GM21529 (cell line): ENCODE measurements at regions not wholly inside any gene's neighbourhood (a gene's known extent, or its start where the extent isn't known, plus 50 kb on each side); places are given as distances from the start of the nearest gene placed in this dataset.
"Not testable (repeated sequence)": the region's sequence is repeated elsewhere in the genome, so short reads cannot be mapped to it uniquely, and the experiment has no call there.

Experiments
- ATAC-seq: cut with Tn5 transposase; IDR thresholded peaks from one replicate; pipeline ENCODE4 v1.9.1; 2021; ENCODE audit not compliant: unreplicated experiment

DNA sequence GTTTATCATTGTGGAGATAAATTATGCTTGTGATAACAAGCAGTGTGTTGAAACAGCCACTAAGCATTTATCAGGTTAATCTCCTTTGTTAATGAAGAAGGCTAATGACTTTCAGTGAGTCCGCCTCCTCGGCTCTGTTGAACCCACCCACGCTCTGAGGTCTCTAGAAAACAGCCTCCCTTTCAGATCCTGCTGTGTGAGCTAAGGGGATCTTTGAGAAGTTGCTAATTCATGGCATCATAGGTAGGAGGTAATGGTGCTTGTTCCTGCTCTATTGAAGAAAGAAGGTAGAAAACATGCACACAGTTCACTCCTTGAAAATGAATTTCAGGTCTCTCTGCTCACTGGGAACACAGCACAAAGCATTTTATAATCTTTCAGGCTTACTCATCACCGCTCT, 483.9 kb downstream of the AACS start:
- ATAC-seq: no peak

DNA sequence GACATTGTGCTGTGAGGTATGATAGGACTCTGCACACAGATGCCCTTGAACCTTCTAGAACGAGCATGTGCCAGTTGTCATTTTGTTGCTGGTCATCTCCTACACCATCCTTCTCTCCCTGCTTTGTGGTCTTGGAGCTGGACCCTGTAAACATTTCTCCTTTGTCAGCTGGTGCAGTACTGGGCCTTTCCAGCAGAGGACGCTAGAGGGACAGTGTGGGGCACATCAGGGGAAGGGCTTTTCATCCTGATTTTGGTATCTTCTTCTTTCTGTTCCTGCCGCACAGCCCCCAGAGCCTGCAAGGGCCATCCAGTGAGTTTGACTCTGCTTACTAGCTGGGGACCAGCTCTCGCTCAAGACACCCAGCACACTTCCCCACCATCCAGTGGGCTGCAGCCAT, 484.6 kb downstream of the AACS start:
- ATAC-seq: no peak

DNA sequence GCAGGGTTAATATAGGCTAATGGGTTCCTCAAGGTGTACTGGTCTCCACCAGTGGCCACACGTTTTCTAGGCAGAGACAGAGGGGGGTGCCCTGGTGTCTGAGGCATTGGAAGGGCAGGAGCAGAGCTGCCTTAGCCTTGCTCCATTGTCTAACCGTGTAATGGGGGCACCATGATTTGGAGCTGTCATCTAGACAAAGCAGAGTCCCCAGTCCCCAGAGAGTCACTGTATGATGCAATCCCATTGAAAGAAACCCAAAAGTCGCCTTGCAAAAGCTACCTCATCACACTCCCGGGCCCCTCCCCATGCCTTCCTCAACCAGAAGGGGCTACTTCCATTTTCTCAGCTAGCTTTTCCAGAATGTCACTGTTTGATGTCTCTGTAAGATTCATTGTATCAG, 487.1 kb downstream of the AACS start:
- no peak for ATAC-seq

DNA sequence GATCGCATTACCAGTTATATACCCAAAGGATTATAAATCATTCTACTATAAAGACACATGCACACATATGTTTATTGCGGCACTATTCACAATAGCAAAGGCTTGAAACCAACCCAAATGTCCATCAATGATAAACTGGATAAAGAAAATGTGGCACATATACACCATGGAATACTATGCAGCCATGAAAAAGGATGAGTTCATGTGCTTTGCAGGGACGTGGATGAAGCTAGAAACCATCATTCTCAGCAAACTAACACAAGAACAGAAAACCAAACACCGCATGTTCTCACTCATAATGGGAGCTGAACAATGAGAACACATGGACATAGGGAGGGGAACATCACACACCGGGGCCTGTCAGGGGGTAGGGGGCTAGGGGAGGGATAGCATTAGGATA, 495.8 kb downstream of the AACS start:
- ATAC-seq: not testable (repeated sequence)

DNA sequence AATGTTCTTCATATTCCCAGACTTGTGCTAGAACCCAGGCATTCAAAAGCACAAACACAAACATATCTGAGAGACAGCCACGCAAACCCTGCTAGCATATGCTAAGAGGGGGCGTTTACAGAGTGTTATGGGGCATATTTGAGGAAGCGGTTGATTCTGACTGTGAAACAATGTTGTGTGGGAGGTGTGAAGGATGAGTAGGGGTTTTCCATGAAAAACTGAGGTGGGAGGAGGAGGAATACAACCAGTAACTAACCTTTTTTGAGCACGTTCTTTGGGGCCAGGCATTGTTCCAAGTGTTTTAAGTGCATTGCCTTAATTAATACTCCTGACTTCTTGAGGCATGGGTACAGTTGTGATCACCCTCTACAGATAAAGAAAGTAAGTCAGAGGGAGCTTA, 499.5 kb downstream of the AACS start:
- ATAC-seq: no peak

DNA sequence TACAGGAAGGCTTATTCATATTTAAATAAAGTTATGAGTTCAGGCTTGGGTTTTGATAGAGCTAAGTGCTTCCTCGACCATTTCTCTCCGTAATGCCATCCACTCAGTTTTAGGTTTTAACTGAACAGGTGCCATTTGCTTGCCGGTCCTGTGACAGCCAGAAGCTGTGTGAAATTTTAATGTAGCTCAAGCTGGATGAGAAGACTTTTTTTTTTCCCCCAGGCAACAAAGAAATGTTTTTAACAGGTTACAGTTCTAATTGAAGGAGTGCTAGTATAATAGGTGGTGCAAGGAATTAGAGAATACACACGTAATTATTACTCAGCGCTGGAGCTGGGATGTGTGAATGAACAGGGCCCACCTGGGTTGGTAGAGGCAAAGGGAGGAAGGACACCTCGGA, 502.3 kb downstream of the AACS start:
- ATAC-seq: no peak

DNA sequence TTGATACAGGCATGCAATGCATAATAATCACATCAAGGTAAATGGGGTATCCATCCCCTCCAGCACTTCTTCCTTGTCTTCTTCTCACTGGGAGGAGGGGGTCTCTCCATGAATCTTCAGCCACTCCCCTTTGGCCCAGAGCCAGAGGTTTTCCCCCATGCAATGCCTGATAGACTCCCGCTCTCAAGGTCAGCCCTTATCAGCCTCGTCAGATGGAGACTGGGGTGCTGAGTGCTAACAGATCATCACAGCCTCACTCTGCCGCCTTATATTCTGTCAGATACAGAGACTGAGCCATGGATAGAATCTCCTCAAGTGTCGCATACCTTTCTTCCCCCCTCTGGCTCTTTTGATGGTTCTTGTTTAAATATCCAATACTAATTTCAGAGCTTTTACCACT, 503.1 kb downstream of the AACS start:
- no peak for ATAC-seq

DNA sequence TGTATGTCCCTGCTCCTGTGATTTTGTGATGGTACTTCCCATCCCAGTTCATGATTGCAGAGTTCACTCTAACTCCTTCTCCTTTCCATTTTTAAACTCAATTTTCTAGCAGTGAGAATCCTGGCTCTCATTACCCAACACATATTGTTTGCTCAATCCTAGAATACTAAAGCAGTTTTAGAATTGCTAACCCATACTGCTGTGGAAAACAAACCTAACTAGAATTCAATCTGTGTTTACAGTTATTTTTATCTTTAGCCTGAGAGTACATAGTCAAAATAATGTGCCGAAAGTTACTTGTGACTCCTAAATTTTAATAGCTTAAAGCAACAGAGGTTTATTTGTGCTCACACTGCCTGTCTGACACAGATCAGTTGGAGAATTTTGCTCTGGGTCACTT, 508.0 kb downstream of the AACS start:
- no peak for ATAC-seq

DNA sequence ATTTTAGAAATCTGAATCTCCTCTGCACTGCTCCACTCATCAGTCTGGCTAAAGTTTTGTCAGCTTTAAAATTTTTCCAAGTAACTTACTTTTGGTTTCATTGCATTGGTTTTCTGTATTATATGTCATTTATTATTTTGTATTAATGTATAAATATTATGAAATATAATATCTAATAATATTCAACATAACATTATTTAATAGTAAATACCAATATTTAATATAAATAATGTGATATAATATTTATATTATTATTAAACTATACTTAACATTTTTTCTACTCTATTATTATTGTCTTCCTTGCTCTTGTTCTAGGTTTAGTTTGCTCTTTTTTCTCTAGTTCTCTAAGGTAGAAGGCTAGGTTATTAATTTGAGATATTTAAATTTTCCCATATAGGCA, 512.1 kb downstream of the AACS start:
- ATAC-seq: no peak

DNA sequence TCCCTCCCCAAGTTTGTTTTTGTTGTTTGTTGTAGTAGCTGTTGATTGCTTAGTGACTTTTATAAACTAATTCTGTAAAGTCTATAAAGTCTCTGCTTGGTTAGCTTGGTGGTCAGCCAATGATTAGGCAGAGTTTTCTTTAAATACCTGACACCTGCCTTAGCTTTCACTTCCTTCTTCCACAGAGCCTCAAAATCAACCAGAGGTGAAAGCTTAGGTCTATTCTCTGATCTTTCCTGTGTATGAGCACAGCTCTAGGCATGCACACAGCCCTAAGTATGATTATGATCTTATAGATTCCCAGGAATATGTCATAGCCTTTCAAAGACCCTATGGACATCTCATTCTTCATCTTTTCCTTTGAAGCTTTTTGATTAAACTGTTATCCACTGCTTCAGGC, 514.7 kb downstream of the AACS start:
- no peak for ATAC-seq

DNA sequence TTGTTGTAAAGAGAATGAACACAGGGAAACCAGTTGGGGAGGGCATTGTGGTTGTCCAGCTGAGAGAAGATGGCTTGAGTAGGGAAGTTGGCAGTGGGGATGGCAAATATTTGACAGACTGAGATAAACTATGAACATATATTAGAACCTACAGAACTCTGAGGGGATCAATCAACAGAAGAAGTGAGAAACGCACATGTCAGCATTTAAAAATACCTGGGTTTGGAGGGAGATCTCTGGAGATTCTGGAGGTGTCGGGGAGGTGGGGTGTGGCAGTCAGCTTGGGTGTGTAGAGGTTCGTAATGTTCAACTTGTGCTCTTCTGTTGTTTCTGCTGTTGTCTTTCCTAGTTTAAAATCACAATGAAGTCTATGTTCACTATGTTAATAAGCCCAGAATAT, 517.8 kb downstream of the AACS start:
- ATAC-seq: no peak

DNA sequence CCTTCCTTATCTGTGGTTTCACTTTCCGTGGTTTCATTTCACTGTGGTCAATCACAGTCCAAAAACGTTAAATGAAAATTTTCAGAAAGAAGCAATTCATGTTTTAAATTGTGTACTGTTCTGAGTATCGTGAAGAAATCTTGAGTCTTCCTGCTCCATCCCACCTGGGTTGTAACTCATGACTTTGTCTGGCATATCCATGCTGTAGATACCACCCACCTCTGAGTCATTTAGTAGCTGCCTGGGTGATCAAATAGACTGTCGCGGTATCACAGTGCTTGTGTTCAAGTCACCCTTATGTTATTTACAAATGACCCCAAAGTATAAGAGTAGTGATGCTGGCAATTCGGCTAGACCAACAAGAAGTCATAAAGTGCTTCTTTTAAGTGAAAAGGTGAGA, 521.2 kb downstream of the AACS start:
- no peak for ATAC-seq

DNA sequence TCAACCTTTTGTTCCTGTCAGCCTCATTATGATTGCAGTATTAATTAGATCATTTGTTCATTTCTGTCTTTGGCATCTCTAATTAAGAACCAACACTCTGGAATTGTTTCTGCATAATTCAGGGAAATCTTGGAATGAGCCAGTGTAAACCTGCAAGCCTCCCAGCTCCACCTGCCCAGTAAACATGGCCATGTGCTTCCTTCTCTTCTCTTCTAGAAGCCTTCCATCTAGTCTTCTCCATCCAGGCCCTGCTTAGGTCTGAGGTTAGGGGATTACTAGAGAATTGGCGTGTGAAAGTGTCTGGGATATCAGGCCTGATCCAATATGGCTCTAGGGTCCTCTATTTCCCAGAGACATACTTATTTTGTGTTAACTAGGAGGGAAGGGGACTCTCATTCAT, 528.0 kb downstream of the AACS start:
- ATAC-seq: no peak

DNA sequence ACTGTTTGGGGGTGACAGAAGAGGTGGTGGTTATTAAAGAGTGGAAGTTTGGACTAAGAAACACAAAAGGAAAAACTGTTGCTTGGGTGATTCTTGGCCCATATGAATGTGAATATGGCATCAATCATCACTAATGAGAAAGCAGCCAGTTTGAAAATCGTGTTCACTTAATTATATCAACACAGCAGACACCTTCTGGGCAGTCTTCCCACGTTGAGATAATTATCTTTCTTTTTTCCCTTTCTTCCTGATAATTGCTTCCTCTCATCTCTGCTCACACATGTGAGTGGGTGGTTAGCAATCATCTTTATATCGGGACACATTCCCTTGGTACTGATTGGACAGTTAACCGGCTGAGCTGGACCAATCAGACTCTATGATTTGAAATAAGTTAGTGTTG, 539.7 kb downstream of the AACS start:
- ATAC-seq: no peak

DNA sequence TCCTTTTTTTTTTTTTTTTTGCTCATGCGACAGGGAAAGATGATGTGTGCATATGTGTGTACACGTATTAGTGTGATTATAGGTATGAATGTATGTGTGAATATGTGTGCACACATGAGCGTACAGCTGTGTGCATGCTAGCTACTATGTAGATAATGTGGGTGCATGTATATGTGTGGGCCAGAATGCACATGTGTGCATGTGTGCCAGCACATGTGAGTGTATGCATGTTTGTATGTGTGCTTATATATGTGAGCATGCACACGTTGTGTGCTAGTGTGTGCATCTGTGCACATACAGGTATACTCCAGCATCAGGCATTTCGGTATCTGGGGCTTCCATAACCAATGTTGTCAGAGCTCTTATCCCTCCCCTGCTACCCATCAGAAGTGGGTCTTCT, 541.1 kb downstream of the AACS start:
- ATAC-seq: no peak

DNA sequence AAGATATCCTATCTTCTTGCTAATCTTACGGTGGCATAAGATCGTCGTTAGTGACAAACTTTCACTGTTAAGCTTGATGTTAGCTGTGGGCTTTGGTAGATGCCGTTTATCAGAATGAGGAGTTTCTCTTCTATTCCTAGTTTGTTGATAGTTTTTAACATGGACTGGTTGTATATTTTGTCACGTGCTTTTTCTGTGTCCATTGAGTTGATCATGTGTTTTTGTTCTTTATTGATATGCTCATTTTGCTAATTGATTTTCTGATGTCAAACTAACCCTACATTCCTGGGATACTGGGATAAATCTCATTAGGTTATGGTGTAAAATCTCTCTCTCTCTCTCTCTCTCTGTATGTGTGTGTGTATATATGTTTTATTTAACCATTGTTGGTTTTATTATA, 545.1 kb downstream of the AACS start:
- no peak for ATAC-seq

DNA sequence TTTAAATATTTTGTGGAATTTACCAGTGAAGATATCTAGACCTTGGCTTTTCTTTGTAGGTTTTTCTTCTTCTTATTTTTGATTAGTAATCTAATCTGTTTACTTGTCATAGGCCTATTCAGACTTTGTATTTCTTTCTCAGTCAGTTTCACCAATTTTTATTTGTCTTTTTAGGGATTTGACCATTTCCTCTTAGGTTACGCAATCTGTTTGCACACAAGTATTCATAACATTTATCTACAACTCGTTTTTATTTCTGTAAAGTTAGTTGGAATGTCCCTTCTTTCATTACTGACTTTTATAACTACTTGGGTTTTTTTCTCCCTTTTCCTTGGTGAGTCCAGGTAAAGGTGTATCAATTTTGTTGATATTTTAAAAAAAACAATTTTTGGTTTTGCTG, 545.7 kb downstream of the AACS start:
- ATAC-seq: no peak

DNA sequence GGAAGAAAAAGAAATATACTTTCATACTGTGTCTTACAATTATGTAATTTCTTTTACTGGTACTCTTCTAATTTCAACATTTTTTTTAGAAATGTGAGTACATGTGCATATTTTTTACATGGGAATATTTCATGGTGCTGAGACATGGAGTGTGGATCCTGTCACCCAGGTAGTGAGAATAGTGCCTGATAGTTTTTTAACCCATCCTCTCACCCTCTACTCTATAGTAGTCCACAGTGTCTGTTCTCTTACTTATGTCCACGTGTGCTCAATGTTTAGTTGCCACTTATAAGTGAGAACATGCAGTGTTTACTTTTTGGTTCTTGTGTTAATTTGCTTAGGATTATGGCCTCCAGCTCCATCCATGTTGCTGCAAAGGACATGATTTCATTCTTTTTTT, 548.8 kb downstream of the AACS start:
- no peak for ATAC-seq

DNA sequence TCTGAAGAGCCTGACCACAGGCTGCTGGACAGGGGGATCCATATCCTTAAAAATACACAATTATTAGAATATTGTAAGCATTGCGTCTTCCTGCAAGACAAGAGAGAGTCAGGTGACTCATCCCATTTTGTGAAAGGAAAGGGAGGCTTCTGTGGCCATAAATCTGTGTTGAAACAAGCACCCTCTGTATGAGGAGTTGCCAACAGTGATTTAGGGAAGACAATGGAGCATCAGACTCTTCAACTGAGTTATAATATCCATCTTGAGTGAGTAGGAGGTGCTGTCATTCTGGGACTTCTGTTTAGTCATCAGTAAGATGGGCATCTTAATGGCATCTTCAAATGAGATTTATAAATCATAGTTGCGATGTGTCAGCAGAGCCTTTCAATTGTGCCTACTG, 554.5 kb downstream of the AACS start:
- ATAC-seq: no peak

DNA sequence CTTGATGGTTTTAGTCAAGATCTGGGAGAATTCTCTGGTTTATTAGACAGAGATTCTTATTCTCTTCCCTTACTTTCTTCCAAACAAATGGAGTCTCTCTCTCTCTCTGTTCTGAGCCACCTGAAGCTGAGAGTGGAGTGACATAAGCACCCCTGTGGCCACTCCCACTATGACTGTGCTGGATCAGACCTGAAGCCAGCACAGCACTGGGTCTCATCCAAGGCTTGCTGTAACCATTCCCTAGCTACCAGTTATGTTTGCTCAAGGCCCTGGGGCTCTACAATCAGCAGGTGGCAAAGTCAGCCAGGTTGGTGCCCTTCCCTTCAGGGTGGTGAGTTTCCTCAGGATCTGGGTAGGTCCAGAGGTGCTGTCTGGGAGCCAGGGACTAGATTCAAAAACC, 568.5 kb downstream of the AACS start:
- no peak for ATAC-seq

DNA sequence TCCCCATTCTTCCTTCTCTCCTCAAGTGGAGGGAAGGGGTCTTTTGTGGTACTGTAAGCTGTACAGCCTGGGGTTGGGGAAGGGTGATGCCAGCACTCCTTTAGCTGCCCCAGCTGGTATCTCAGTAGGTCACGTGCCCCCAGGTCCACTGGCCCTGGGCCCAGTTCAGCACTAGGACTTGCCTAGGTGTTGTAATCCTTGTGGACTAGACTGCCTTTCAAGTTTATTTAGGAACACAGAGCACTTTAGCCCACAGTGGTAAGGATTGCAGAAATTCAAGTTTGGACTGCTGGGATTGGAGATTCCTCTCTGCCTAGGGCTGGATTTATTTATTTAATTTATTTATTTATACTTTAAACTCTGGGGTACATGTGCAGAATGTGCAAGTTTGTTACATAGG, 569.6 kb downstream of the AACS start:
- no peak for ATAC-seq

DNA sequence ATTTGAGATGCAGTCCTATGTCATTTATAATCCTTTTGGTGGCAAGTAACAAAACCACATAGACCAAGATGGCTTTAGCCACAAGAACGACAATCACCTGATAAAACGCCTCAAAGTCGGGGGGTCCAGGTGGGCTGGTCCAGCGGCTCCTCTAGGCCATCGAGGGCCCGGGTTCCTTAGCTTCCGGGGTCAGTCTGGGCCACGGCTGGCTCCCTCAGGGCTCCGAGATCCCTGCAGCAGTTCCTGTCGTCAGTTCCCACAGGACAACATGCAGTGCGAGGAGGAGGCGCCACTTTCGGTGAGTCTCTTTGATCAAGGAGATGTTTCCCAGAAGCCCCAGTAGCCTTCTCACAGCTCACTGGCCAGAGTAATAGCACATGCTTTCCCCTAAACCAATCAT, 574.6 kb downstream of the AACS start:
- ATAC-seq: no peak

DNA sequence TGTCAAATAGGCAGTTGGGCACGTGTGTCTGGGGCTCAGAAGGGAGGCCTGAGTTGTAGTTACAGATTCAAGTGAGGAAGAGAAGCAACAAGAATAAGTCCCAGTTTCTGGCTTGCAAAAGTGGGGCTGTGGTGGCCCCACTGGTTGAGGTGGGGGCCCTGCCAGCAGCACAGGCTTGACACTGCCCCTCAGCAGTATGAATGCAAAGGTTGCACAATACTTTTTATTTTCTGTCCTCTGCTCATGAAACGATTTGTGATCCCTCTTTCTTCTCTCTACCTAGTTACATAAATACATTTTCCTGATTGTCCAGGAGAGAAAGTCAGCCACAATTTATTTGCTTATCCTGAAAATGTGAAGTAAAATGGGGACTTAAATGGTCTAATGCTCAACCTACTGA, 577.8 kb downstream of the AACS start:
- ATAC-seq: no peak

DNA sequence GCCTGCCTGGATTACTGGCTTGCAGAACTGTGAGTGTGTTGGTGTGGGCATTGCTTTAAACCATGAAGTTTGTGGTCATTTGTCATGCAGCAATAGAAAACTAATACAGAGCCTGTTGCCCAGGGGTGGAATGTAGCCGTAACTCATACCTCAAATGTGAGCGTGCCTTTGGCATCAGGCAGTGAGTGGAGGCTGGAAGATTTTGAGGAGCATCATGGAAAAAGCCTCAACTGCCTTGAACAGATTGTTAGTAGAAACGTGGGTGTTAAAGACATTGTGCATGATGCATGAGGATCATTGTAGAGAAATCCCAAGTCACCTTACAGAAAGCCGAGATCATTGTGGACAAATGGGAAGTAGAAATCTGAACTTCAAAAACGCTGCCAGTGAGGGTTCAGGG, 580.5 kb downstream of the AACS start:
- ATAC-seq: no peak
